ENCODE measurements at regions not wholly inside any gene's neighbourhood (a gene's known extent, or its start where the extent isn't known, plus 50 kb on each side); places are given as distances from the start of the nearest gene placed in this dataset.

GRCh38 chr10:78301891-78302738 is 268.5 kb downstream of the RPS24 start:
- DNase-seq, result no peak

- no peak for DNase-seq
These were observed 269.0 kb downstream of the RPS24 start for GRCh38 chr10:78302739-78302988.

- DNase-seq, result peak; percentile 97
These were observed 269.6 kb downstream of the RPS24 start for GRCh38 chr10:78302989-78303854.

- no peak for DNase-seq
These were observed 270.7 kb downstream of the RPS24 start for GRCh38 chr10:78304091-78305045.

- no peak for DNase-seq
These were observed 271.6 kb downstream of the RPS24 start for GRCh38 chr10:78305311-78305710.

GRCh38 chr10:78306358-78306757 is 272.7 kb downstream of the RPS24 start:
- DNase-seq, result no peak

- no peak for DNase-seq
These were observed 273.9 kb downstream of the RPS24 start for GRCh38 chr10:78307576-78307975.

- no peak for DNase-seq
These were observed 276.0 kb downstream of the RPS24 start for GRCh38 chr10:78309536-78310237.

GRCh38 chr10:78310481-78311080 is 276.9 kb downstream of the RPS24 start:
- DNase-seq, result no peak

GRCh38 chr10:78312197-78313047 is 278.8 kb downstream of the RPS24 start:
- no peak for DNase-seq

- no peak for DNase-seq
These were observed 279.4 kb downstream of the RPS24 start for GRCh38 chr10:78313048-78313381.

GRCh38 chr10:78313636-78314035 is 280.0 kb downstream of the RPS24 start:
- no peak for DNase-seq

GRCh38 chr10:78314651-78315050 is 281.0 kb downstream of the RPS24 start:
- DNase-seq, result no peak

GRCh38 chr10:78316451-78316931 is 282.8 kb downstream of the RPS24 start:
- DNase-seq, result no peak

GRCh38 chr10:78318305-78318704 is 284.6 kb downstream of the RPS24 start:
- no peak for DNase-seq

GRCh38 chr10:78319371-78319770 is 285.7 kb downstream of the RPS24 start:
- no peak for DNase-seq

GRCh38 chr10:78319841-78320240 is 286.2 kb downstream of the RPS24 start:
- DNase-seq, result no peak

GRCh38 chr10:78320506-78320905 is 286.8 kb downstream of the RPS24 start:
- no peak for DNase-seq

GRCh38 chr10:78321000-78321399 is 287.3 kb downstream of the RPS24 start:
- DNase-seq, result no peak

GRCh38 chr10:78321500-78321899 is 287.8 kb downstream of the RPS24 start:
- no peak for DNase-seq

- no peak for DNase-seq
These were observed 292.7 kb downstream of the RPS24 start for GRCh38 chr10:78326372-78326771.

All from NCI-H774 (cell line).